OCI-LY3 (cell line): ENCODE measurements at regions not wholly inside any gene's neighbourhood (a gene's known extent, or its start where the extent isn't known, plus 50 kb on each side); places are given as distances from the start of the nearest gene placed in this dataset.

ENCODE experiments used
- CTCF ChIP-seq: fragments of 200-600, 300-600 bp; sonication (generic); IDR thresholded peaks from 2 replicates; pipeline ENCODE4 v1.5.1; 2014; ENCODE audit warnings: antibody characterized with exemption, low read length, low read depth
- EZH2phosphoT487 ChIP-seq: fragments of 200-600 bp; shearing (Covaris generic); IDR thresholded peaks from 2 replicates; pipeline ENCODE4 v1.6.1; 2018; ENCODE audit warnings: antibody characterized with exemption, mixed run types, low read depth

- TF ChIP-seq CTCF (no peak), EZH2phosphoT487 (no peak)
Measured at GRCh38 chr6:56875523-56875922, 79.4 kb upstream of the BEND6 start.
